NCI-H2171 (cell line): ENCODE measurements at regions not wholly inside any gene's neighbourhood (a gene's known extent, or its start where the extent isn't known, plus 50 kb on each side); places are given as distances from the start of the nearest gene placed in this dataset.
"Not testable (repeated sequence)": the region's sequence is repeated elsewhere in the genome, so short reads cannot be mapped to it uniquely, and the experiment has no call there.

Source experiments
- DNase-seq: peaks from one replicate; lab custom pipeline; 2025; lab: John Stamatoyannopoulos, UW

DNA sequence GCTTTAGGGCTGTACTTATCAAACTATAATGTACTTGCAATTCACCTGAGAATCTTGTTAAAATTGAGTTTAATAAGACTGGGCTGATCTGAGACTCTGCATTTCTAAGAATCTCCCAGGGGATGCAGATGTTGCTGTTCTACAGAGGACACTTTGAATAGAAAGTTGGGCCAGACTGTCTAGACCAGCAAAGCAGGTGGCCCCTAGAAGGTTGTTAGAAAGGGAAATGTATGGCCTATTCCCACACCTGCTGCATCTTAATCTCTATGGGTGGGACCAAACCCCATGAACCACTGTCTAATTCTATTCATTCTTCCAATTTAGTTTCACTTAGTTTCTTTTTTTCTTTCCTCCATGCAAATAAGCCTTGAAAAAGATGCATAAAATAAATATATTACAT, 413.2 kb upstream of the TECRL start:
- DNase-seq = no peak

DNA sequence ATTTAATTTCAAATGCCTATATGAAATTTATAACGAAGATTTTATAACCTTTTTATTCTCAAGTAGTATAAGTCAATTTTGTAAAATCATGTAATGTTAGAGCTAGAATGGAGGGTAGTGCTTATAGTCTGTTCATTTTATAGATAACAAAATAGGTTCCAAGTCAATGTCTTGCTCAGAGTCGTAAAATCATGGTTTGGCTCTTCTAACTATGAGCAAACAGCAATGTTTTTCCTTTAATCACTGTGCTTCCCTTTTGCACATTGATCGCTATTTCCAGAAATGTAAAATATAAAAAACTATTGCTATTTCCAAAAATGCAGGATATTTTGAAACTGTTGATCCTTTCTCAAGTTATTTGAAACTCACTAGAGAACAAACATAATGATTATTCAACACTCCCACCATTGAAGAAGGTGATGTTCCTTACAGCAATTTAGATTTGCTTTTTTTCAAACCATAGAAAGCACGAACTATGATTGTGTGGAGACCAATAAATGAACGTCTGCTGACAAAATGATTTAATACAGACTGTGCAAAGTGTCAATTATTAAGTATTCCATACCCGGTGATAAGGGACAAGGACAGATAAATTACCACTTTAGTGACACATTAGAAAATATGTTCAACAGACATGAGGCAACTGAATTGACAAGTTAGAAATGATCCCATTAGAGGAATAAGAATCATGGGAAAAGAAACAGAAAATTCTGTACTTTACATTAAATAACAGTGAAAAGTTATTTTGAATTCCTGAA, 412.1 kb upstream of the TECRL start:
- no peak for DNase-seq

DNA sequence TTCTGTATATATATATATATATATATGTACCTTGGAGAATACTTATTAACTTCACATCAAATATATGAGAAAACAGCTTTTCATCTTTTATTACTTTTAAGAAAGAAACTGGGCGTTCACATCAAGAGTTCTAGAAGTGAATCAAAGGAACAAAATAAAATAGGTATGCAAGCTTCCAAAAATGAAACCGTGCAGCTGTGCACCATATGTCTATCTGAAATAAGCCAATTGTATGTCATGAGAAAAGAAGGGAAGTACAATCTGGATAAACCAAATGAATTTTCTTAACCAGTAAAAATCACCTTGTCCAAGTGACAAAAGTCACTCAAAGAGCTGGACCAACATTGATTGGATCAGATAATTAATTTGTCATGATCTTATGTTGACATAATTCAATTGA, 405.4 kb upstream of the TECRL start:
- no peak for DNase-seq

DNA sequence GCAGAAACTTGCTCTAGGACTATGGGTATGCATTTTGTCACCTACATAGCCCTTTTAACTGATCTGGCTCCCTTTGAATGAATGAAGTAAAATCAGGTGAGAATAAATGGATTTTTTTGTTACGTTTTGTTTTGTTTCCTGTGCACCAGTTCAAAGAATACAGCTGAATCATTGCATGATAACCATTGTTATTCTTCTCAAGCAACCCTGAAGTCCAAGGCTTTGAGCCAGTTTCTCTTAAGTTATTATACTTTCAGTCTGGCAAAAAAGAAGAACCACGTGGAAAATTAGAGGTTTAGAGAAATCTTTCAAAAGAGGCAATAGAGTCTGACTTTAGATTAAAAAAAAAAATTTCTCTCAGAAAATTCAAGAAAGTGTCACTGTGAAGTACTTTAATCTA, 398.6 kb upstream of the TECRL start:
- no peak for DNase-seq

DNA sequence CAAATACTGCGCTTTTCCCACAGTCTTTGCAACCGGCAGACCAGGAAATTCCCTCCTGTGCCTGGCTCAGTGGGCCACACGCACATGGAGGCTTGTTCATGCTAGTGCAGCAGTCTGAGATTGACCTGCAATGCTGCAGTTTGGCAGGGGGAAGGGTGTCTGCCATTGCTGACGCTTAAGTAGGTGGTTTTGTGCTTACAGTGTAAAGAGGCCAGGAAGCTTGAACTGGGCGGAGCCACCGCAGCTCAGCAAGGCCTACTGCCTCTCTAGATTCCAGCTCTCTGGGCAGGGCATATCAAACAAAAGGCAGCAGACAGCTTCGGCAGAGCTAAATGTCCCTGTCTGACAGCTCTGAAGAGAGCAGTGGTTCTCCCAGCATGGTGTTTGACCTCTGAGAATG, 390.5 kb upstream of the TECRL start:
- DNase-seq = no peak

- DNase-seq = not testable (repeated sequence)
Observed at GRCh38 chr4:64798828-64799227, 389.6 kb upstream of the TECRL start.

DNA sequence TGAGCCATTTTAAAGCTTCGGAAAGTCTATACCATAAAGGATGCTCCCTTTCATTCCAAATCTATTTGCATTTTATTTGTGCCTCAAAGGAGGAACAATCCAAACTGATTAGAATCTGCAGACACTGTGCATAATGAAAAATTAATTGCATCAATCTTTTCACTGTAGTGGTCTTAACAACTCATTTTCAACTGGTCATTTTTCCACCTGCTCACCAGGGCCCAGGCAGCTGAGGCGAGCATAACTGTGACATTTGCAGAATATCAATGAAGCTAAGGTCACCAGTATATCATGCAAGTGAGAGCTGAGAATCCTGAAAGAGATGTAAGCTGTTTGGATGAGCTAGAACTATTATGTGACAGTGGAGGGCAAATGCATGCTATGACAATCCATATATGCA, 387.3 kb upstream of the TECRL start:
- DNase-seq = no peak

DNA sequence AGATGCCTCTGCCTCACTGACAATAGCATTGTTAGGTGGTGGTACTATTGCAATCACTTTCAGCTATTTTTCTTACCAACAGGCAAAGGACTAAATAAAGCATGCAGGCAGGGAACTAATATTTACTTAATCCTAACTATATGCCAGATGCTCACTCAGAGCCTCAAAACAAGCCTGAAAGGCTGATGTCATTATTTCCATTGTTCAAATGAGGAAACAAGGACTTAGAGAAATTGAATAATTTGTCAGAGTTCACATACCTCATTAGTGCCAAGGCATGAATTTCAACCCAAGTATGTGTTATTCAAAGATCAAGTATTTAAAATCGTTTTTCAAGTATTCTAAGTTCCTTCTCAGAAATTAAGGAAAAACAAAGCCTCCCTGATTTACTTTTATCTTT, 374.9 kb upstream of the TECRL start:
- no peak for DNase-seq

GRCh38 chr4:64781737-64782326, 372.6 kb upstream of the TECRL start:
- DNase-seq = peak; percentile 1

- DNase-seq = no peak
Observed at GRCh38 chr4:64780664-64781063, 371.4 kb upstream of the TECRL start.

- DNase-seq = no peak
Observed at GRCh38 chr4:64777286-64777685, 368.0 kb upstream of the TECRL start.

DNA sequence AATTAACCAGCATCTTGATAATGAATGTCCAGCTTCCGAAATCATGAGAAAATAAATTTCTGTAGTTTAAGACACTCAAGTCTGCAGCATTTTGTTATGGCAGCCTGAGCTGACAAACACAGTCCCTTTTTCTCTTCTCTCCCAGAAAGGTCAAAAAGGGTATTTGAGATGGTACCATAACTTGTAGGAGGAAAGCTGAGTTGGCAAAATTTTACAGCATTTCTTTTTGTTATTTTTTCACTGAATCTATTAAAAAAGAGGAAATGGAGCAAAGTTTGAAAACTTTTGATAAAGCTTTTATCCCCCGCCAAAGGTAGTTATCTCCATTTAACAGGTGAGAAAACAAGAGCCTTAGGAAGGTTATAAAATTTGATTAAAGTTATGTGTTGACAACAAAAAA, 367.6 kb upstream of the TECRL start:
- no peak for DNase-seq

DNA sequence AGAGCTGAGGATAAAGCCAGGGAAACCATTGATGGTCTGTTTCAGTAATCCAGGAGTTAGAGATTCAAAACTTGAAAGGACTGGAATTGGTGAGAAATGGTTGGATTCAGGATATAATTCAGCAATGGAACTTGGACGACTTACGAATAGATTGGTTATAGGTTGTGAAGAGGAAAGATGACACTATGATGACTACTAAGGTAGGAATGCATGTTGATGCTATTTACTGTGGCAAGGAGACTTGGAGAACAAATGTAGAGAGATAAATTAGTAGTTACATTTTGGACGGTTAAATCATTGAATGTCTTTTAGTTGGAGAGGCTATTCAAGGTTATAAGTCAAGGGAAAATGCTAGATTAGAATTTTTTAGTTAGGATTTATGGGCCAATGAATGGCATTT, 365.4 kb upstream of the TECRL start:
- DNase-seq = no peak

GRCh38 chr4:64771149-64771548, 361.9 kb upstream of the TECRL start:
- DNase-seq = no peak

- DNase-seq = no peak
Observed at GRCh38 chr4:64767547-64767946, 358.3 kb upstream of the TECRL start.

DNA sequence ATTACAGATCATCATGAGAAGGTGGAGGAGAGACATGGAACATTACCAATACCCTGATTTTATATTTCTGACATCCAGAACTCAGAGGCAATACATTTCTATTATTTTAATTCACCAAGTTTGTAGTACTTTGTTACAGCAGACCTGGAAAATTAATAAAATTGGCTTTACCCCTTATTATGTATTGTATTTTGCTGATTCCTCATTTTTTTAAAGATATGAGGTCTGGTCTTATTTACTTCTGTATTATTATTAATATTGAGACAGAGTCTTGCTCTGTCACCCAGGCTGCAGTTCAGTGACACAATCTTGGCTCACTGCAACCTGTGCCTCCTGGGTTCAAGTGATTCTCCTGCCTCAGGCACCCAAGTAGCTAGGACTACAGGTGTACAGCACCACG, 357.3 kb upstream of the TECRL start:
- no peak for DNase-seq

- DNase-seq = no peak
Observed at GRCh38 chr4:64756016-64756415, 346.8 kb upstream of the TECRL start.

- DNase-seq = no peak
Observed at GRCh38 chr4:64747919-64748715, 338.9 kb upstream of the TECRL start.

DNA sequence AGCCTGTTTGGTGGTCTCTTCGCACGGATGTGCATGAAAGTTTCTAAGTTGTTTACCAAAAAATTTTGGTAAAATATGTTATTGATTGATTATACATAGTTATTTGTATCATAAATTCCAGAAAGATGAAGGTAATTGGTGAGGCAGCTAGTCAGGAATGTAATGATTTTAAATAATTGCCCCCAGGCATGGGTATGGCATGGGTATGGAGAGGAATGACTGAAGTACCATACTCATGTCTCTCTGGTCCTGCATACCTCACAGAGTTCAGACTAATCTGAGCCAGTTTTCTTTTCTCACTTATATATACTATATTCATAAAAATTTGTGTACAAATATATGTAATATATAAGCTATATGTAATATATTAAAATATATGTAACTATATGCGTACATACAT, 329.0 kb upstream of the TECRL start:
- no peak for DNase-seq

DNA sequence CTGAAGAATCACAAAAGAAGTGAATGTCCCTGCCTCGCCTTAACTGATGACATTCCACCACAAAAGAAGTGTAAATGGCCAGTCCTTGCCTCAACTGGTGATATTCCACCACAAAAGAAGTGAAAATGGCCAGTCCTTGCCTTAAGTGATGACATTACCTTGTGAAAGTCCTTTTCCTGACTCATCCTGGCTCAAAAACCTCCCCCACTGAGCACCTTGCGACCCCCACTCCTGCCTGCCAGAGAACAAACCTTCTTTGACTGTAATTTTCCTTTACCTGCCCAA, 328.5 kb upstream of the TECRL start:
- DNase-seq = not testable (repeated sequence)

DNA sequence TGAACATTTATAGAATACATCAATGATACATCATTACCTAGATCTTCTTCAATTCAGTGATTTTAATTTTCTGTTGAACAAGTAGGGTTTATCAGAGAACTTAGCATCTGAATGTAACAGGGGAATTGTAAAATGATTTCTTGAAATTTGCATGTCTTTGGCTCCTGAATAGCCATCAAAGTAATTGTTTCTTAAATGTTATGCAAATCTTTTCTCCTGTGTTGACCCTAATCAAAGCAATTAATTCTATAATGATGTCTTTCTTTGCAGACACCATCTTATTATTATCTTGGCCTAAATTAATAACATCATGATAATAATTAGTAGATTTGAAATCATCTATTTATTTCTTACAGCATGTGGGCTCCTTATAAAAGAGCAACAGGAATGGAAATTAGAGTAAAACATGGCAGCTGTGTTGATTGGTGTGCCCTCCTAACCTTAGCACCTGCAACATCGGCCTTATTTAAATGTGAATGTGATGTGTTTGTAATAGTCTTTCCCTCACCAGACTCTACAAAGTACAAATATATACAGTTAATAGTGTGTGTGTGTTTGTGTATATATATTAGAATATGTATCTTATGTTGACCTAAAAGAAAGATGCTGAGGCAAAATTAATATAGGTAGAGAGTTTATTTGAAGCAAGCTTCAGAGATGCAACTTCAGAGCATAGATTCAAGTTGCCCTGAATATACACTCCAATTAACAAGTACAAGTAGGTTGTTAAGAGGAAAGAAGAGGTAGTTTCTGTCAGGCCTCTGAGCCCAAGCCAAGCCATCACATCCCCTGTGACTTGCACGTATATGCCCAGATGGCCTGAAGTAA, 328.0 kb upstream of the TECRL start:
- DNase-seq = no peak

DNA sequence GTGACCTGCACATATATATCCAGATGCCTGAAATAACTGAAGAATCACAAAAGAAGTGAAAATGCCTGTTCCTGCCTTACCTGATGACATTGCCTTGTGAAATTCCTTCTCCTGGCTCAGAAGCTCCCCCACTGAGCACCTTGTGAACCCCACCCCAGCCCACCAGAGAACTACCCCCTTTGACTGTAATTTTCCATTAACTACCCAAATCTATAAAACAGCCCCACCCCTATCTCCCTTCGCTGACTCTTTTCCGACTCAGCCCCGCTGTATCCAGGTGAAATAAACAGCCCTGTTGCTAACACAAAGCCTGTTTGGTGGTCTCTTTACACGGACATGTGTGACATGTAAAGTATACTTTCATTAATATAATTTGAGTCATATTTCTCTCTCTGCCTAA, 320.3 kb upstream of the TECRL start:
- DNase-seq = no peak

DNA sequence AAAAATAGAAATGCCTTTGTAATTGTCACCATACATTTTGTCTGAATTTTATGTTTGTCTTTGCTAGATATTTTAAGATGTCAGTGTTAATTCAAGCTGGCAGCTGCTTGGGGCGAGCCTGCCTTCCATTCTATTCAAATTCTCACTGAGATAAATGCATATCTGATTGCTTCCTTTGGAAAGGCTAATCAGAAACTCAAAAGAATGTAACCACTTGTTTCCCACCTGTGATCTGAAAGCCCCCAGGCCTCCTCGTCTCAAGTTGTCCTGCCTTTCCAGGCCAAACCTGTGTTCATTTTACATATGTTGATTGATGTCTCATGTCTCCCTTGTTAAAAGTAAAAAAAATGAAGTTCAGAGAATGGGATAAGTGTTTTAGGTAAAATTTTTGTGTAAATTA, 318.7 kb upstream of the TECRL start:
- DNase-seq = no peak
